K562 (cell line): ENCODE measurements at regions not wholly inside any gene's neighbourhood (a gene's known extent, or its start where the extent isn't known, plus 50 kb on each side); places are given as distances from the start of the nearest gene placed in this dataset.

Source experiments
- ATAC-seq: fragments of 200-7000 bp; cut with Tn5 transposase; 3 replicates; pipeline ENCODE4 v1.9.1; 2020; ENCODE audit warnings: moderate library complexity
- BruUV-seq: library from RNA; stranded (reverse); fragments of 400-500 nt; replicated peaks from 2 replicates; lab custom pipeline; 2021; lab: Mats Ljungman, UMichigan
- CTCF ChIA-PET: fragments of 300-600 bp; formaldehyde crosslinking; extraction: SDS; loops from one replicate; lab custom pipeline; 2021; ENCODE audit warnings: low intra/inter-chr PET ratio; lab: Yijun Ruan, JAX
- POLR2A ChIA-PET: fragments of 300-600, 350-650 bp; sonication (Branson Sonifier 250); formaldehyde crosslinking; extraction: SDS; loops from one replicate; lab custom pipeline; 2021; ENCODE audit warnings: antibody characterized with exemption, inconsistent platforms; lab: Yijun Ruan, JAX
- DNase-seq, 4 experiments: peaks; one replicate each; pipeline versions ENCODE4 v3.0.0 to v3.0.0-alpha.2; 2011 to 2018; ENCODE audit warnings: low spot score in 3 of 4, mixed read lengths in 3 of 4; ENCODE audit errors: extremely low read depth in 1 of 4
- FAIRE-seq: peaks from 2 replicates; lab custom pipeline; 2011; peaks lifted over from hg19 to GRCh38; lab: Jason Lieb, UNC
- H2AFZ ChIP-seq: 2 replicates; pipeline ENCODE4 v1.6.0; 2011; ENCODE audit warnings: low read depth, low read length, control low read depth, inconsistent platforms
- H3K27ac ChIP-seq: fragments of 200-600 bp; 3 replicates; pipeline ENCODE4 v1.8.0; 2011; ENCODE audit warnings: low read depth, mild to moderate bottlenecking, control low read depth, inconsistent platforms, low read length, moderate library complexity, mixed read lengths; ENCODE audit errors: extremely low read depth
- H3K27me3 ChIP-seq, 2 experiments: fragments of 300-600 bp in 1 of 2; 2 replicates in 1 of 2; 3 replicates in 1 of 2; pipeline versions ENCODE4 v1.6.0 to v1.8.0; 2011; ENCODE audit warnings: inconsistent platforms in 2 of 2, low read length in 2 of 2, mild to moderate bottlenecking in 1 of 2, mixed read lengths in 1 of 2, moderate library complexity in 1 of 2; ENCODE audit not compliant: control insufficient read depth in 2 of 2, insufficient read depth in 2 of 2
- H3K36me3 ChIP-seq: fragments of 300-600 bp; 3 replicates; pipeline ENCODE4 v1.8.0; 2011; ENCODE audit warnings: mild to moderate bottlenecking, low read length, inconsistent platforms; ENCODE audit not compliant: control insufficient read depth, insufficient read depth
- H3K4me1 ChIP-seq, 2 experiments: fragments of 200-600 bp in 1 of 2; replicated peaks in 1 of 2; 2 replicates in 1 of 2; 3 replicates in 1 of 2; pipeline versions ENCODE4 v1.5.1 to v1.8.0; 2011; ENCODE audit warnings: inconsistent platforms in 2 of 2, low read length in 2 of 2, mild to moderate bottlenecking in 1 of 2, mixed read lengths in 1 of 2, moderate library complexity in 1 of 2; ENCODE audit not compliant: control insufficient read depth in 2 of 2, insufficient read depth in 2 of 2
- H3K4me2 ChIP-seq: 2 replicates; pipeline ENCODE4 v1.6.1; 2011; ENCODE audit warnings: low read length, control low read depth, inconsistent platforms, mixed read lengths; ENCODE audit not compliant: insufficient read depth
- H3K4me3 ChIP-seq: fragments of 200-600 bp; sonication (generic), shearing (Covaris generic); 2 replicates; pipeline ENCODE4 v1.5.1; 2016; ENCODE audit warnings: control low read depth, inconsistent platforms
- H3K79me2 ChIP-seq: fragments of 200-600 bp; 3 replicates; pipeline ENCODE4 v1.8.0; 2011; ENCODE audit warnings: low read length, inconsistent platforms; ENCODE audit not compliant: control insufficient read depth, insufficient read depth
- H3K9ac ChIP-seq, 2 experiments: 2 replicates each; pipeline versions ENCODE4 v1.6.0 to v1.6.1; 2011; ENCODE audit warnings: low read depth in 2 of 2, low read length in 2 of 2, control low read depth in 1 of 2, inconsistent platforms in 1 of 2, mild to moderate bottlenecking in 1 of 2, mixed read lengths in 1 of 2; ENCODE audit not compliant: insufficient read depth in 1 of 2
- H3K9me1 ChIP-seq: one replicate; pipeline ENCODE4 v1.6.0; 2011; ENCODE audit warnings: inconsistent platforms, mild to moderate bottlenecking, low read length, moderate library complexity; ENCODE audit not compliant: control insufficient read depth, insufficient read depth
- H3K9me3 ChIP-seq: replicated peaks from 2 replicates; pipeline ENCODE4 v1.5.1; 2011; ENCODE audit warnings: low read depth, low read length, inconsistent platforms; ENCODE audit not compliant: control insufficient read depth, insufficient read depth
- H4K20me1 ChIP-seq: replicated peaks from 2 replicates; pipeline ENCODE4 v1.6.1; 2011; ENCODE audit warnings: low read length, inconsistent platforms, mixed read lengths; ENCODE audit not compliant: control insufficient read depth, insufficient read depth
- CAMTA2 ChIP-seq: fragments of 250-450 bp; sonication (Bioruptor Pico); conservative IDR thresholded peaks from 2 replicates; pipeline ENCODE4 v1.5.1; 2022
- CHD4 ChIP-seq: fragments of 200-600 bp; sonication (generic); IDR thresholded peaks from 3 replicates; pipeline ENCODE4 v1.6.1; 2012; ENCODE audit warnings: low read depth, mild to moderate bottlenecking, mixed read lengths, low read length, inconsistent platforms; ENCODE audit not compliant: insufficient read depth, insufficient replicate concordance, poor library complexity, severe bottlenecking
- E2F5 ChIP-seq: sonication (generic); formaldehyde crosslinking; IDR thresholded peaks from 2 replicates; pipeline ENCODE4 v1.8.0; 2022; ENCODE audit warnings: mild to moderate bottlenecking, missing genetic modification reagents
- KDM5B ChIP-seq: fragments of 200-600 bp; sonication (generic); IDR thresholded peaks from 2 replicates; pipeline ENCODE4 v1.6.1; 2012; ENCODE audit warnings: low read depth, mild to moderate bottlenecking, moderate library complexity, low read length, control low read depth, inconsistent platforms; ENCODE audit not compliant: insufficient replicate concordance
- MCM2 ChIP-seq: fragments of 450-650 bp; IDR thresholded peaks from 2 replicates; pipeline ENCODE4 v1.6.1; 2017; ENCODE audit warnings: low read depth, mild to moderate bottlenecking
- NBN ChIP-seq: fragments of 450-650 bp; IDR thresholded peaks from 2 replicates; pipeline ENCODE4 v1.6.1; 2016; ENCODE audit warnings: low read depth, mild to moderate bottlenecking
- STAG1 ChIP-seq: sonication (generic); formaldehyde crosslinking; IDR thresholded peaks from 2 replicates; pipeline ENCODE4 v1.5.0; 2020; ENCODE audit warnings: missing genetic modification reagents, borderline replicate concordance
- TAF9B ChIP-seq: fragments of 450-650 bp; IDR thresholded peaks from 2 replicates; pipeline ENCODE4 v1.6.1; 2018; ENCODE audit warnings: mild to moderate bottlenecking; ENCODE audit not compliant: partially characterized antibody
- TCF7L2 ChIP-seq: fragments of 150-350 bp; IDR thresholded peaks from 2 replicates; pipeline ENCODE4 v1.6.1; 2016; ENCODE audit warnings: low read depth, mild to moderate bottlenecking, low read length, moderate library complexity
- ZBTB17 ChIP-seq: fragments of 450-650 bp; formaldehyde crosslinking; IDR thresholded peaks from 2 replicates; pipeline ENCODE4 v1.4.0; 2020; ENCODE audit warnings: mild to moderate bottlenecking
- ZFP91 ChIP-seq: sonication (generic); formaldehyde crosslinking; IDR thresholded peaks from 2 replicates; pipeline ENCODE4 v1.8.0; 2022; ENCODE audit warnings: mild to moderate bottlenecking, missing genetic modification reagents
- ZNF3 ChIP-seq: fragments of 250-450 bp; sonication (Bioruptor Pico); IDR thresholded peaks from 2 replicates; pipeline ENCODE4 v1.5.0; 2021; ENCODE audit warnings: mild to moderate bottlenecking, moderate library complexity
- WGBS: fragments of 100-300 bp; shearing (Covaris generic); methylation state at CpG from one replicate; pipeline ENCODE4 v1.1.6; 2016; ENCODE audit warnings: low coverage, mixed read lengths; ENCODE audit not compliant: insufficient coverage; ENCODE audit errors: missing lambda C conversion rate; 5-methylcytosine and 5-hydroxymethylcytosine counted together
- in situ Hi-C: fragments of 300-500 bp; cut with MboI; formaldehyde crosslinking; loops from 4 replicates; pipeline ENCODE4 v1.15.0; 2018; ENCODE audit warnings: inconsistent platforms, mixed read lengths
- intact Hi-C: fragments of 100-400 bp; cut with micrococcal nuclease; formaldehyde crosslinking; loops from 2 replicates; pipeline ENCODE4 v1.14.2; 2022

DNA sequence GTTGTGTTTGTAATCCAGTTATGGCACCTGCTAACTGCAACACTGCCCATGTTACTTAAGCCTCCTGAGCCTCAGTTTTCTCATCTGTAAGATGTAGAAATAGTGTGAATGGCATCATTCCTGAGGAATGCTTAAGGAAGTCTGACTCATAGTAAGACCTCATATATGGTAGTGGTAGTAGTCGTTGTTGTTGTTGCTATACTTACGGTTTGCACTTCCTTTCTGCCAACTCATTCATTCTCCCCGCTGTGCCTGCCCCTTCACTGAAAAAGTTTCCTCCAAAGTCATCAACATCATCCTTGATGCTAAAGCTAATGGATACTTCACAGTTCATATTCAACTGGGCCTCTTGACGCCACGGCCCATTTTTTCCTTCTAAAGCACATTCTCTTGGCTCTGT lies 54.2 kb upstream of the SPANXN3 start:
- no peaks in the 10 kb centered on the region for H3K27me3 ChIP-seq
- no peak overlapping the region for H3K9ac ChIP-seq
- no peaks in the 10 kb centered on the region for H3K36me3 ChIP-seq
- H3K4me1 ChIP-seq: no peaks in the 10 kb centered on the region
- H3K4me3 ChIP-seq: no peak overlapping the region
- no peaks in the 10 kb centered on the region for H4K20me1 ChIP-seq
- in situ Hi-C loops: no loop called here
- FAIRE-seq: no peak
- no peak for DNase-seq
- no peak overlapping the region for H3K4me2 ChIP-seq
- ChIA-PET POLR2A (interaction anchor here (0.6 kb wide), 1 partner anchor 1776 kb away, joined by 4 read pairs; no protein-coding TSS in a partner anchor), CTCF (no interaction called here)
- H2AFZ ChIP-seq: no peak overlapping the region
- TF ChIP-seq NBN: no peak
- no peak for TF ChIP-seq TCF7L2
- TF ChIP-seq MCM2: no peak
- TF ChIP-seq TAF9B: no peak
- TF ChIP-seq CAMTA2 (CRISPR knock-in tag): no peak
- TF ChIP-seq STAG1 (CRISPR knock-in tag): no peak
- no peak for TF ChIP-seq ZNF3 (CRISPR knock-in tag)
- no peak for TF ChIP-seq KDM5B
- no peak for TF ChIP-seq CHD4
- TF ChIP-seq ZBTB17 (CRISPR knock-in tag): no peak
- no peak for TF ChIP-seq E2F5 (CRISPR knock-in tag)
- TF ChIP-seq ZFP91 (CRISPR knock-in tag): no peak
- no peak for ATAC-seq
- H3K9me3 ChIP-seq: no peaks in the 10 kb centered on the region
- H3K79me2 ChIP-seq: no peaks in the 10 kb centered on the region
- WGBS: 0% methylated on average over 4 of the region's 5 CpGs
- intact Hi-C loops: no loop called here
- no TSS peak for BruUV-seq
- no peak overlapping the region for H3K27ac ChIP-seq
- H3K9me1 ChIP-seq: no peaks in the 10 kb centered on the region
